ENCODE measurements at regions not wholly inside any gene's neighbourhood (a gene's known extent, or its start where the extent isn't known, plus 50 kb on each side); places are given as distances from the start of the nearest gene placed in this dataset.
A peak's percentile ranks its signal among the peaks of the same experiment; 100 is the strongest.
"Not testable (repeated sequence)": the region's sequence is repeated elsewhere in the genome, so short reads cannot be mapped to it uniquely, and the experiment has no call there.

DNA sequence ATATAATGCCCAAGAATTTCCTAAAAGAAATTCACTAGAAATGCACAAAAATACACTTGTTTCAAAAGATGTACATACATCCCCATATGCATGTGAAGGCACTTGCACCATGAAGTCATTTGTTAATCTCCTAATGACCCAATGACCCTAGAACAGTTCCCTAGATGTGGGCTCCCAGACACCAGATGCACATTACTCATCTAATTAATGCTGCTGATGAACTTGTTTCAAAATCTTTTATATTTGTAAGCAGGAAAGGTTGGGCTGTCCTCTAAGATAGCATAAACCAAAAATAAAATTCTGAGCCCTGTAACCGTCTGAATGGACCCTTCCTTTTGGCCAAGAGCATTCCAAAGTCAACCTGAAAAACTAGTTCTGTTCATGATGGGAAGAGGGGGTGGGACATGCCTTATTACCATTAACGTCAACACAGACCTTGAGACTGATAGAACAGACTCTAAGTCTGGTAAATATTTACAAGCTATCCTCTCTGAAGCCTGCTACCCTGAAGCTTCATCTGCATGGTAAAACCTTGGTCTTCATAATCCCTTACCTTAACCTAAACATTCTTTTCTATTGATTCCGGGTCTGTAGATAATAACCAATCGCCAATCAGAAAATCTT, 91.0 kb upstream of the DAPK1 start:
- no peak overlapping the region for H3K56ac ChIP-seq (ENCODE audit: insufficient read length, low read depth, low read length)
- no peaks in the 10 kb centered on the region for H4K20me1 ChIP-seq (ENCODE audit: control insufficient read depth, insufficient read depth, insufficient read length)
- peak overlapping the region; percentile 34 for H3K4me2 ChIP-seq (ENCODE audit: insufficient read depth, insufficient read length, low read length)
- H2BK15ac ChIP-seq (ENCODE audit: low read depth, low read length), result no peak overlapping the region
- H3K23ac ChIP-seq (ENCODE audit: insufficient read length, low read depth, low read length), result no peak overlapping the region
- Mint-ChIP-seq H3K27me3 (ENCODE audit: low read depth) (no peaks in the 10 kb centered on the region), H3K4me3 (peak overlapping the region in 1 of 2 experiments; percentile 4; a peak in 3 of 5 replicates), H3K9me3 (no peaks in the 10 kb centered on the region), H3K36me3 (ENCODE audit: insufficient read depth in 1 of 3, low read depth in 3 of 3) (no peaks in the 10 kb centered on the region; a peak in 1 of 7 replicates), H3K27ac (peak overlapping the region; percentile 63 to 92 (median 74)), H3K4me1 (peaks cover 72 to 83% of the 10 kb centered on the region in 2 experiments)
- no peak overlapping the region for H3K14ac ChIP-seq (ENCODE audit: insufficient read depth, low read length)
- peak overlapping the region; percentile 81 for H3K27ac ChIP-seq (ENCODE audit: insufficient read length, low read depth, low read length)
- no peaks in the 10 kb centered on the region for H3K79me2 ChIP-seq (ENCODE audit: insufficient read depth, low read length)
- no peak overlapping the region for H3T11ph ChIP-seq (ENCODE audit: low read length)
- H2BK20ac ChIP-seq (ENCODE audit: low read depth, low read length, poor library complexity, severe bottlenecking), result no peak overlapping the region
- no peak overlapping the region for H3K18ac ChIP-seq (ENCODE audit: insufficient read length, low read depth, low read length)
- H3K27me3 ChIP-seq (ENCODE audit: insufficient read depth, low read length), result no peaks in the 10 kb centered on the region
- no peak overlapping the region for H2BK12ac ChIP-seq (ENCODE audit: insufficient read length, low read depth, low read length)
- H2BK120ac ChIP-seq (ENCODE audit: low read depth, low read length, poor library complexity, severe bottlenecking), result no peak overlapping the region
- no peak overlapping the region for H4K91ac ChIP-seq (ENCODE audit: insufficient read length, low read depth, low read length)
- H2BK5ac ChIP-seq (ENCODE audit: insufficient read length, low read length), result no peak overlapping the region
- no peak for TF ChIP-seq CTCF (conservative IDR thresholded peaks at IDR 0.05)
- H3K23me2 ChIP-seq (ENCODE audit: insufficient read length, low read depth, low read length, poor library complexity, severe bottlenecking), result no peaks in the 10 kb centered on the region
- peaks cover 33% of the 10 kb centered on the region for H3K4me1 ChIP-seq (ENCODE audit: insufficient read depth, low read length)
- no peaks in the 10 kb centered on the region for H3K9me3 ChIP-seq (ENCODE audit: control insufficient read depth, low read depth, low read length)
- no peak overlapping the region for H3K9ac ChIP-seq (ENCODE audit: extremely low read depth, insufficient read length, low read length)
- no peak for DNase-seq
- no peak overlapping the region for H4K5ac ChIP-seq (ENCODE audit: insufficient read length, low read depth, low read length)
- WGBS (ENCODE audit: extremely low coverage, insufficient read length, low lambda C conversion rate), result no CpG with 5 or more reads among the region's 4 CpGs
- no peak overlapping the region for H4K8ac ChIP-seq (replicated peaks; ENCODE audit: insufficient read length, low read depth, low read length)
- H3K79me1 ChIP-seq (ENCODE audit: insufficient read depth, low read depth, low read length, poor library complexity, severe bottlenecking), result no peaks in the 10 kb centered on the region
- no peak overlapping the region for H2AK5ac ChIP-seq (ENCODE audit: insufficient read length, low read length)
- no peak overlapping the region for H3K4ac ChIP-seq (ENCODE audit: low read depth, low read length)
- no peak overlapping the region for H2AFZ ChIP-seq (ENCODE audit: low read length)

- not testable (repeated sequence) for H4K91ac ChIP-seq (ENCODE audit: insufficient read length, low read depth, low read length)
- H3K27ac Mint-ChIP-seq, result peak overlapping the region; percentile 82 to 99 (median 96)
- peak; percentile 73 for DNase-seq
These were observed 87.3 kb upstream of the DAPK1 start for GRCh38 chr9:87410047-87411005.

More at GRCh38 chr9:87410047-87411005, 87.3 kb upstream of the DAPK1 start:
- not testable (repeated sequence) for H2AK5ac ChIP-seq (ENCODE audit: insufficient read length, low read length); H3K9me3 ChIP-seq (ENCODE audit: control insufficient read depth, low read depth, low read length); H3K18ac ChIP-seq (ENCODE audit: insufficient read length, low read depth, low read length); H3K79me1 ChIP-seq (ENCODE audit: insufficient read depth, low read depth, low read length, poor library complexity, severe bottlenecking); H2BK120ac ChIP-seq (ENCODE audit: low read depth, low read length, poor library complexity, severe bottlenecking); H3K9me3 Mint-ChIP-seq; H2BK15ac ChIP-seq (ENCODE audit: low read depth, low read length); H3K23me2 ChIP-seq (ENCODE audit: insufficient read length, low read depth, low read length, poor library complexity, severe bottlenecking); H4K5ac ChIP-seq (ENCODE audit: insufficient read length, low read depth, low read length); H4K20me1 ChIP-seq (ENCODE audit: control insufficient read depth, insufficient read depth, insufficient read length); H3K27me3 ChIP-seq (ENCODE audit: insufficient read depth, low read length); H3T11ph ChIP-seq (ENCODE audit: low read length); H4K8ac ChIP-seq (replicated peaks; ENCODE audit: insufficient read length, low read depth, low read length); H3K14ac ChIP-seq (ENCODE audit: insufficient read depth, low read length); H3K79me2 ChIP-seq (ENCODE audit: insufficient read depth, low read length); H3K27me3 Mint-ChIP-seq (ENCODE audit: low read depth); H2BK12ac ChIP-seq (ENCODE audit: insufficient read length, low read depth, low read length); H2BK20ac ChIP-seq (ENCODE audit: low read depth, low read length, poor library complexity, severe bottlenecking); H2AFZ ChIP-seq (ENCODE audit: low read length); H3K23ac ChIP-seq (ENCODE audit: insufficient read length, low read depth, low read length); H3K56ac ChIP-seq (ENCODE audit: insufficient read length, low read depth, low read length); H3K4ac ChIP-seq (ENCODE audit: low read depth, low read length); H2BK5ac ChIP-seq (ENCODE audit: insufficient read length, low read length)
- Mint-ChIP-seq H3K4me3 (peak overlapping the region; percentile 77 to 90), H3K36me3 (ENCODE audit: insufficient read depth in 1 of 3, low read depth in 3 of 3) (peaks cover 0 to 12% (median 0%) of the 10 kb centered on the region in 3 experiments; a peak in 4 of 7 replicates), H3K4me1 (peaks cover 76 to 79% of the 10 kb centered on the region in 2 experiments)
- peak overlapping the region; percentile 47 for H3K4me2 ChIP-seq (ENCODE audit: insufficient read depth, insufficient read length, low read length)
- peaks cover 16% of the 10 kb centered on the region for H3K4me1 ChIP-seq (ENCODE audit: insufficient read depth, low read length)
- peak overlapping the region; percentile 44 for H3K9ac ChIP-seq (ENCODE audit: extremely low read depth, insufficient read length, low read length)
- no CpG with 5 or more reads among the region's 16 CpGs for WGBS (ENCODE audit: extremely low coverage, insufficient read length, low lambda C conversion rate)
- peak overlapping the region; percentile 62 for H3K27ac ChIP-seq (ENCODE audit: insufficient read length, low read depth, low read length)
